Vagina (tissue), 2 donors: ENCODE measurements at regions not wholly inside any gene's neighbourhood (a gene's known extent, or its start where the extent isn't known, plus 50 kb on each side); places are given as distances from the start of the nearest gene placed in this dataset.

Source experiments
- DNase-seq, 2 donors: peaks; one replicate each; pipeline ENCODE4 v3.0.0-alpha.2; 2017; ENCODE audit errors: extremely low spot score in 2 of 2
- H3K27ac ChIP-seq: fragments of 200-600 bp; sonication (generic); one replicate; pipeline ENCODE4 v1.5.1; 2019
- H3K27me3 ChIP-seq: fragments of 200-600 bp; sonication (generic); one replicate; pipeline ENCODE4 v1.5.1; 2019
- H3K36me3 ChIP-seq, 2 donors: fragments of 200-600 bp; sonication (generic); one replicate each; pipeline ENCODE4 v1.5.1; 2017 to 2019
- H3K4me1 ChIP-seq: fragments of 200-600 bp; sonication (generic); one replicate; pipeline ENCODE4 v1.5.1; 2019
- H3K4me3 ChIP-seq, 2 donors: fragments of 200-600 bp; sonication (generic); 1 replicate in 1 of 2; 2 replicates in 1 of 2; pipeline ENCODE4 v1.5.1; 2016 to 2019
- H3K9me3 ChIP-seq: fragments of 200-600 bp; sonication (generic); one replicate; pipeline ENCODE4 v1.5.1; 2019
- CTCF ChIP-seq, 3 experiments: fragments of 450-650 bp in 2 of 3; fragments of 200-600 bp in 1 of 3; sonication (generic) in 1 of 3; IDR thresholded peaks; one replicate each; pipeline ENCODE4 v1.5.1; 2017 to 2019; ENCODE audit warnings: antibody characterized with exemption in 3 of 3, mild to moderate bottlenecking in 2 of 3, moderate library complexity in 2 of 3
- POLR2A ChIP-seq, 2 donors: fragments of 450-650 bp; IDR thresholded peaks; one replicate each; pipeline ENCODE4 v1.6.1; 2017; ENCODE audit warnings: antibody characterized with exemption in 2 of 2, mild to moderate bottlenecking in 2 of 2, moderate library complexity in 2 of 2
- POLR2AphosphoS5 ChIP-seq, 2 donors: sonication (generic); formaldehyde crosslinking; IDR thresholded peaks; one replicate each; pipeline ENCODE4 v1.9.0; 2017; ENCODE audit warnings: antibody characterized with exemption in 2 of 2, mild to moderate bottlenecking in 2 of 2, low read depth in 1 of 2; ENCODE audit not compliant: insufficient read depth in 1 of 2
- intact Hi-C: fragments of 100-400 bp; cut with DNase I; formaldehyde crosslinking; loops from one replicate; pipeline ENCODE4 v1.15.1; 2023

GRCh38 chr13:44044547-44045179 is 165.0 kb downstream of the LACC1 start:
- Histone ChIP-seq H3K27me3 (no peaks in the 10 kb centered on the region), H3K27ac (no peak overlapping the region), H3K4me3 (no peak overlapping the region), H3K9me3 (no peaks in the 10 kb centered on the region), H3K4me1 (no peaks in the 10 kb centered on the region), H3K36me3 (no peaks in the 10 kb centered on the region)
- TF ChIP-seq POLR2AphosphoS5 (IDR thresholded peaks at IDR 0.05; ENCODE audit: insufficient read depth in 1 of 2, low read depth in 1 of 2) (no peak), CTCF (IDR thresholded peaks at IDR 0.05) (no peak), POLR2A (IDR thresholded peaks at IDR 0.05) (no peak)
- DNase-seq: no peak
- intact Hi-C loops: loop anchor here (10.0 kb wide), 1 partner anchor 130 kb away; no protein-coding TSS in a partner anchor

- Histone ChIP-seq H3K9me3 (no peaks in the 10 kb centered on the region), H3K4me1 (no peaks in the 10 kb centered on the region), H3K36me3 (no peaks in the 10 kb centered on the region), H3K4me3 (no peak overlapping the region), H3K27me3 (no peaks in the 10 kb centered on the region), H3K27ac (no peak overlapping the region)
- intact Hi-C loops: loop anchor here (10.0 kb wide), 1 partner anchor 130 kb away; no protein-coding TSS in a partner anchor
- no peak for DNase-seq
- TF ChIP-seq CTCF (IDR thresholded peaks at IDR 0.05): no peak
- TF ChIP-seq POLR2A (IDR thresholded peaks at IDR 0.05): no peak
- no peak for TF ChIP-seq POLR2AphosphoS5 (IDR thresholded peaks at IDR 0.05; ENCODE audit: insufficient read depth in 1 of 2, low read depth in 1 of 2)
Observed at GRCh38 chr13:44045180-44045562, 165.5 kb downstream of the LACC1 start.

GRCh38 chr13:44046428-44046827 is 166.7 kb downstream of the LACC1 start:
- intact Hi-C loops: loop anchor here (10.0 kb wide), 1 partner anchor 132 kb away; no protein-coding TSS in a partner anchor
- H3K4me3 ChIP-seq: no peak overlapping the region
- TF ChIP-seq POLR2AphosphoS5 (IDR thresholded peaks at IDR 0.05; ENCODE audit: insufficient read depth in 1 of 2, low read depth in 1 of 2): no peak
- TF ChIP-seq POLR2A (IDR thresholded peaks at IDR 0.05): no peak
- TF ChIP-seq CTCF (IDR thresholded peaks at IDR 0.05): no peak
- H3K36me3 ChIP-seq: no peaks in the 10 kb centered on the region
- no peaks in the 10 kb centered on the region for H3K27me3 ChIP-seq
- H3K27ac ChIP-seq: no peak overlapping the region
- no peaks in the 10 kb centered on the region for H3K9me3 ChIP-seq
- no peak for DNase-seq
- no peaks in the 10 kb centered on the region for H3K4me1 ChIP-seq

GRCh38 chr13:44048326-44048725 is 168.6 kb downstream of the LACC1 start:
- Histone ChIP-seq H3K27me3 (no peaks in the 10 kb centered on the region), H3K4me3 (no peak overlapping the region), H3K36me3 (no peaks in the 10 kb centered on the region), H3K27ac (no peak overlapping the region), H3K9me3 (no peaks in the 10 kb centered on the region), H3K4me1 (peaks cover 3% of the 10 kb centered on the region)
- no peak for TF ChIP-seq POLR2A (IDR thresholded peaks at IDR 0.05)
- TF ChIP-seq CTCF (IDR thresholded peaks at IDR 0.05): no peak
- TF ChIP-seq POLR2AphosphoS5 (IDR thresholded peaks at IDR 0.05; ENCODE audit: insufficient read depth in 1 of 2, low read depth in 1 of 2): no peak
- no peak for DNase-seq
- intact Hi-C loops: loop anchor here (10.0 kb wide), 1 partner anchor 134 kb away; no protein-coding TSS in a partner anchor
